A549 (cell line): ENCODE measurements at regions not wholly inside any gene's neighbourhood (a gene's known extent, or its start where the extent isn't known, plus 50 kb on each side); places are given as distances from the start of the nearest gene placed in this dataset.

Source experiments
- ATAC-seq, 2 experiments: fragments of 200-7000 bp in 1 of 2; fragments of >200 bp in 1 of 2; cut with Nextera tagmentation in 1 of 2; cut with Tn5 transposase in 1 of 2; 3 replicates each; pipeline versions ENCODE4 v1.8.0 to v1.9.1; 2018 to 2020; ENCODE audit warnings: mild to moderate bottlenecking in 1 of 2, moderate library complexity in 1 of 2
- CTCF ChIA-PET: fragments of 300-600 bp; sonication (Branson Sonifier 250); formaldehyde crosslinking; extraction: SDS; loops from one replicate; lab custom pipeline; 2021; ENCODE audit warnings: antibody characterized with exemption, inconsistent platforms; lab: Yijun Ruan, JAX
- POLR2A ChIA-PET: fragments of 350-600 bp; formaldehyde crosslinking; extraction: SDS; loops from one replicate; lab custom pipeline; 2021; ENCODE audit warnings: antibody characterized with exemption, inconsistent platforms; lab: Yijun Ruan, JAX
- DNase-seq, 2 experiments: peaks; one replicate each; pipeline versions ENCODE4 v3.0.0 to v3.0.0-alpha.2; 2011 to 2016; ENCODE audit warnings: low read depth in 1 of 2, low spot score in 1 of 2
- FAIRE-seq: peaks from 2 replicates; lab custom pipeline; 2011; peaks lifted over from hg19 to GRCh38; lab: Jason Lieb, UNC
- H3K27ac ChIP-seq, 2 experiments: fragments of >200 bp; sonication (Bioruptor Twin); formaldehyde crosslinking; 3 replicates each; pipeline ENCODE4 v1.5.1; 2016 to 2017
- H3K4me1 ChIP-seq: fragments of >200 bp; sonication (Bioruptor Twin); formaldehyde crosslinking; 3 replicates; pipeline ENCODE4 v1.6.1; 2016
- H3K4me2 ChIP-seq: fragments of >200 bp; sonication (Bioruptor Twin); formaldehyde crosslinking; 3 replicates; pipeline ENCODE4 v1.6.1; 2016
- H3K4me3 ChIP-seq: fragments of >200 bp; sonication (Bioruptor Twin); formaldehyde crosslinking; 3 replicates; pipeline ENCODE4 v1.5.1; 2016
- H3K9me3 ChIP-seq: fragments of >200 bp; sonication (Bioruptor Twin); formaldehyde crosslinking; 3 replicates; pipeline ENCODE4 v1.6.1; 2016
- BCL3 ChIP-seq: fragments of >200 bp; sonication (Bioruptor Twin); formaldehyde crosslinking; IDR thresholded peaks from 3 replicates; pipeline ENCODE4 v1.6.1; 2016
- CBX2 ChIP-seq: fragments of 200-600 bp; sonication (generic); IDR thresholded peaks from 2 replicates; pipeline ENCODE4 v1.6.1; 2016; ENCODE audit warnings: low read depth, mild to moderate bottlenecking, borderline replicate concordance
- CHD2 ChIP-seq: fragments of 150-350 bp; IDR thresholded peaks from 2 replicates; pipeline ENCODE4 v1.6.1; 2014; ENCODE audit warnings: low read length; ENCODE audit not compliant: partially characterized antibody
- CHD4 ChIP-seq: fragments of 200-600 bp; sonication (generic); IDR thresholded peaks from 2 replicates; pipeline ENCODE4 v1.6.1; 2016; ENCODE audit warnings: antibody characterized with exemption, mild to moderate bottlenecking, borderline replicate concordance
- CTCF ChIP-seq: fragments of >200 bp; sonication (Bioruptor Twin); formaldehyde crosslinking; IDR thresholded peaks from 3 replicates; pipeline ENCODE4 v1.5.1; 2016
- E2F6 ChIP-seq: IDR thresholded peaks from 2 replicates; pipeline ENCODE4 v1.6.1; 2012; ENCODE audit warnings: low read depth, borderline replicate concordance
- EHF ChIP-seq: fragments of 250-450 bp; sonication (Bioruptor Pico); IDR thresholded peaks from 2 replicates; pipeline ENCODE4 v1.5.0; 2020; ENCODE audit warnings: mild to moderate bottlenecking
- EHMT2 ChIP-seq: fragments of 200-600 bp; sonication (generic); IDR thresholded peaks from 2 replicates; pipeline ENCODE4 v1.6.1; 2016; ENCODE audit warnings: antibody characterized with exemption, low read depth, mild to moderate bottlenecking, moderate library complexity
- FOSL2 ChIP-seq, 2 experiments: fragments of 450-650 bp in 1 of 2; fragments of >200 bp in 1 of 2; sonication (Bioruptor Twin) in 1 of 2; formaldehyde crosslinking; IDR thresholded peaks; 2 replicates each; pipeline versions ENCODE4 v1.5.0 to v1.6.1; 2016 to 2020; ENCODE audit warnings: mild to moderate bottlenecking in 1 of 2, moderate library complexity in 1 of 2
- GATA3 ChIP-seq: IDR thresholded peaks from 2 replicates; pipeline ENCODE4 v1.6.1; 2012; ENCODE audit warnings: borderline replicate concordance
- HMGXB4 ChIP-seq: fragments of 250-450 bp; sonication (Bioruptor Pico); IDR thresholded peaks from 2 replicates; pipeline ENCODE4 v1.5.0; 2021; ENCODE audit warnings: mild to moderate bottlenecking, moderate library complexity, borderline replicate concordance
- HOXA7 ChIP-seq: fragments of 250-450 bp; sonication (Bioruptor Pico); IDR thresholded peaks from 2 replicates; pipeline ENCODE4 v1.5.0; 2020; ENCODE audit warnings: mild to moderate bottlenecking, moderate library complexity
- JUN ChIP-seq, 2 experiments: fragments of >200 bp; sonication (Bioruptor Twin); formaldehyde crosslinking; IDR thresholded peaks; 2 replicates in 1 of 2; 3 replicates in 1 of 2; pipeline ENCODE4 v1.6.1; 2016 to 2017
- KDM1A ChIP-seq: fragments of 200-600 bp; sonication (generic); IDR thresholded peaks from 2 replicates; pipeline ENCODE4 v1.6.1; 2016; ENCODE audit warnings: low read depth, mild to moderate bottlenecking
- MAX ChIP-seq: IDR thresholded peaks from 2 replicates; pipeline ENCODE4 v1.6.1; 2012
- MAZ ChIP-seq: fragments of 150-350 bp; IDR thresholded peaks from 2 replicates; pipeline ENCODE4 v1.6.1; 2014; ENCODE audit warnings: antibody characterized with exemption, low read depth, low read length, borderline replicate concordance
- NFE2L2 ChIP-seq: fragments of 150-350 bp; conservative IDR thresholded peaks from 2 replicates; pipeline ENCODE4 v1.6.1; 2014; ENCODE audit warnings: low read length
- NR3C1 ChIP-seq: fragments of >200 bp; sonication (Bioruptor Twin); formaldehyde crosslinking; IDR thresholded peaks from 3 replicates; pipeline ENCODE4 v1.6.1; 2017
- POLR2AphosphoS2 ChIP-seq: conservative IDR thresholded peaks from 2 replicates; pipeline ENCODE4 v1.6.1; 2012; ENCODE audit warnings: low read length, improper control_type of control experiment, inconsistent platforms
- RARB ChIP-seq: fragments of 250-450 bp; sonication (Bioruptor Pico); IDR thresholded peaks from 2 replicates; pipeline ENCODE4 v1.8.0; 2021; ENCODE audit warnings: mild to moderate bottlenecking, moderate library complexity
- RFX5 ChIP-seq: fragments of 450-650 bp; IDR thresholded peaks from 2 replicates; pipeline ENCODE4 v1.7.1; 2014; ENCODE audit warnings: antibody characterized with exemption, mild to moderate bottlenecking, moderate library complexity
- RNF2 ChIP-seq: fragments of 200-600 bp; sonication (generic); IDR thresholded peaks from 2 replicates; pipeline ENCODE4 v1.6.1; 2016; ENCODE audit warnings: low read depth, mild to moderate bottlenecking, antibody characterized with exemption, moderate library complexity, borderline replicate concordance
- SREBF2 ChIP-seq: fragments of 450-650 bp; IDR thresholded peaks from 2 replicates; pipeline ENCODE4 v1.6.1; 2014; ENCODE audit warnings: mild to moderate bottlenecking, moderate library complexity
- TFCP2L1 ChIP-seq: fragments of 250-450 bp; sonication (Bioruptor Pico); IDR thresholded peaks from 2 replicates; pipeline ENCODE4 v1.5.0; 2021; ENCODE audit warnings: mild to moderate bottlenecking
- TP53 ChIP-seq: fragments of 250-450 bp; sonication (Bioruptor Pico); IDR thresholded peaks from 2 replicates; pipeline ENCODE4 v1.5.0; 2021; ENCODE audit warnings: mild to moderate bottlenecking, moderate library complexity
- USF2 ChIP-seq: fragments of 450-650 bp; IDR thresholded peaks from 2 replicates; pipeline ENCODE4 v1.6.1; 2014; ENCODE audit warnings: antibody characterized with exemption
- ZFP36 ChIP-seq: fragments of 450-650 bp; IDR thresholded peaks from 2 replicates; pipeline ENCODE4 v1.6.1; 2014; ENCODE audit warnings: borderline replicate concordance; ENCODE audit not compliant: partially characterized antibody
- WGBS: methylation state at CpG from one replicate; pipeline ENCODE4 v1.1.6; 2017; ENCODE audit errors: missing lambda C conversion rate; 5-methylcytosine and 5-hydroxymethylcytosine counted together

- WGBS: 15% methylated on average over 3 of the region's 3 CpGs
- no peak for FAIRE-seq
These were observed 281.9 kb upstream of the TUSC1 start for GRCh38 chr9:25960178-25960577.

GRCh38 chr9:25954209-25954608 lies 276.0 kb upstream of the TUSC1 start:
- TF ChIP-seq CHD2 (no peak), KDM1A (no peak), HOXA7 (no peak), RFX5 (no peak), NR3C1 (no peak), EHMT2 (no peak), HMGXB4 (CRISPR knock-in tag) (no peak), CTCF (no peak), NFE2L2 (no peak), MAX (no peak), FOSL2 (IDR thresholded peaks at IDR 0.05) (no peak), FOSL2 (CRISPR knock-in tag; IDR thresholded peaks at IDR 0.05) (no peak), RNF2 (no peak), SREBF2 (no peak), RARB (CRISPR knock-in tag) (no peak), BCL3 (no peak), GATA3 (no peak)
- no peak for FAIRE-seq
- POLR2A ChIA-PET: no interaction called here
- no peak for ATAC-seq
- Histone ChIP-seq H3K4me2 (no peak overlapping the region), H3K9me3 (no peaks in the 10 kb centered on the region), H3K4me3 (no peak overlapping the region), H3K4me1 (no peaks in the 10 kb centered on the region), H3K27ac (no peak overlapping the region)
- DNase-seq: no peak
- CTCF ChIA-PET: no interaction called here

More at GRCh38 chr9:25960178-25960577, 281.9 kb upstream of the TUSC1 start:
- H3K4me2 ChIP-seq: no peak overlapping the region
- DNase-seq: no peak
- no peak overlapping the region for H3K27ac ChIP-seq
- ChIA-PET POLR2A (no interaction called here), CTCF (interaction anchor here (0.6 to 2.2 kb wide), 2 partner anchors 366 to 386 kb away, joined by 4 to 10 read pairs; no protein-coding TSS in a partner anchor)
- TF ChIP-seq NFE2L2 (no peak), TP53 (CRISPR knock-in tag) (no peak), CHD4 (no peak), HOXA7 (no peak), POLR2AphosphoS2 (no peak), MAZ (no peak), E2F6 (no peak), JUN (IDR thresholded peaks at IDR 0.05) (no peak), NR3C1 (no peak), CBX2 (no peak), EHMT2 (no peak), CTCF (no peak), TFCP2L1 (CRISPR knock-in tag) (no peak), RNF2 (no peak), USF2 (no peak), ZFP36 (no peak), EHF (CRISPR knock-in tag) (no peak)
- H3K9me3 ChIP-seq: peaks cover 7% of the 10 kb centered on the region; the same call in 1 of the 3 replicates
- H3K4me1 ChIP-seq: no peaks in the 10 kb centered on the region
- H3K4me3 ChIP-seq: no peak overlapping the region
- ATAC-seq: no peak
